ENCODE measurements at regions not wholly inside any gene's neighbourhood (a gene's known extent, or its start where the extent isn't known, plus 50 kb on each side); places are given as distances from the start of the nearest gene placed in this dataset.

- Histone ChIP-seq H3K9me3 (ENCODE audit: severe bottlenecking) (peaks cover 3% of the 10 kb centered on the region), H3K4me1 (ENCODE audit: insufficient read depth, poor library complexity, severe bottlenecking) (no peaks in the 10 kb centered on the region), H3K4me3 (ENCODE audit: severe bottlenecking) (no peak overlapping the region), H3K27me3 (ENCODE audit: insufficient read depth, poor library complexity, severe bottlenecking) (no peaks in the 10 kb centered on the region), H3K36me3 (ENCODE audit: low read depth) (no peaks in the 10 kb centered on the region), H3K27ac (ENCODE audit: poor library complexity, severe bottlenecking) (no peak overlapping the region)
- DNase-seq (ENCODE audit: low spot score) (peak; percentile 29), ATAC-seq (ENCODE audit: low read depth) (no peak)
- TF ChIP-seq, protein P1, sequence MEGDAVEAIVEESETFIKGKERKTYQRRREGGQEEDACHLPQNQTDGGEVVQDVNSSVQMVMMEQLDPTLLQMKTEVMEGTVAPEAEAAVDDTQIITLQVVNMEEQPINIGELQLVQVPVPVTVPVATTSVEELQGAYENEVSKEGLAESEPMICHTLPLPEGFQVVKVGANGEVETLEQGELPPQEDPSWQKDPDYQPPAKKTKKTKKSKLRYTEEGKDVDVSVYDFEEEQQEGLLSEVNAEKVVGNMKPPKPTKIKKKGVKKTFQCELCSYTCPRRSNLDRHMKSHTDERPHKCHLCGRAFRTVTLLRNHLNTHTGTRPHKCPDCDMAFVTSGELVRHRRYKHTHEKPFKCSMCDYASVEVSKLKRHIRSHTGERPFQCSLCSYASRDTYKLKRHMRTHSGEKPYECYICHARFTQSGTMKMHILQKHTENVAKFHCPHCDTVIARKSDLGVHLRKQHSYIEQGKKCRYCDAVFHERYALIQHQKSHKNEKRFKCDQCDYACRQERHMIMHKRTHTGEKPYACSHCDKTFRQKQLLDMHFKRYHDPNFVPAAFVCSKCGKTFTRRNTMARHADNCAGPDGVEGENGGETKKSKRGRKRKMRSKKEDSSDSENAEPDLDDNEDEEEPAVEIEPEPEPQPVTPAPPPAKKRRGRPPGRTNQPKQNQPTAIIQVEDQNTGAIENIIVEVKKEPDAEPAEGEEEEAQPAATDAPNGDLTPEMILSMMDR (IDR thresholded peaks at IDR 0.05; ENCODE audit: poor library complexity, severe bottlenecking), result peak; percentile 37
These were observed 205.1 kb upstream of the MRPS30 start for GRCh38 chr5:44603496-44604272.

DNA sequence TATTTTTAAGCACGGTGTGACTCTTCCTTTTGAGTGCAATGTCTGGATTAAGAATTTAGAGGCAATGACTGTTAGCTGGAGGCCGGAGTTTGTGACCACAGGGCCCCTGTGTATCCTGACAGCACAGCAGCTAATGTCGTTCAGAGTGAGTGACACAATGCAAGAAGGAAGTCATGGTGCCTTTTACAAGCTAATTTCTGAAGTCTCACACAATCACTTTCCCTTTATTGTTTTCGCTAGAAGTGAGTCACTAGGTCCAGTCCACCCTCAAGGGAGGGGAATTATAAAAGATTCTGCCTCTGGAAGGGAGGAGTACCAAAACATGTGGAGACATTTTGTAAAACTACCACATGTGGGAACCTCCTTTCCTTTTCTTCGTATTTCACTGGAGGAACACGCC is 185.5 kb upstream of the FGF10 start:
- Histone ChIP-seq H3K4me1 (ENCODE audit: insufficient read depth, poor library complexity, severe bottlenecking) (no peaks in the 10 kb centered on the region), H3K9me3 (ENCODE audit: severe bottlenecking) (no peaks in the 10 kb centered on the region), H3K27ac (ENCODE audit: poor library complexity, severe bottlenecking) (no peak overlapping the region), H3K36me3 (ENCODE audit: low read depth) (no peaks in the 10 kb centered on the region), H3K4me3 (ENCODE audit: severe bottlenecking) (no peak overlapping the region), H3K27me3 (ENCODE audit: insufficient read depth, poor library complexity, severe bottlenecking) (no peaks in the 10 kb centered on the region)
- ATAC-seq (ENCODE audit: low read depth) (no peak), DNase-seq (ENCODE audit: low spot score) (no peak)
- TF ChIP-seq, protein P1 (IDR thresholded peaks at IDR 0.05; ENCODE audit: poor library complexity, severe bottlenecking), result no peak

- TF ChIP-seq, protein P1 (IDR thresholded peaks at IDR 0.05; ENCODE audit: poor library complexity, severe bottlenecking), result no peak
- no peaks in the 10 kb centered on the region for H3K9me3 ChIP-seq (ENCODE audit: severe bottlenecking)
- no peaks in the 10 kb centered on the region for H3K36me3 ChIP-seq (ENCODE audit: low read depth)
- no peak overlapping the region for H3K4me3 ChIP-seq (ENCODE audit: severe bottlenecking)
- H3K27me3 ChIP-seq (ENCODE audit: insufficient read depth, poor library complexity, severe bottlenecking), result no peaks in the 10 kb centered on the region
- DNase-seq (ENCODE audit: low spot score) (no peak), ATAC-seq (ENCODE audit: low read depth) (no peak)
- no peaks in the 10 kb centered on the region for H3K4me1 ChIP-seq (ENCODE audit: insufficient read depth, poor library complexity, severe bottlenecking)
- no peak overlapping the region for H3K27ac ChIP-seq (ENCODE audit: poor library complexity, severe bottlenecking)
These were observed 179.3 kb upstream of the FGF10 start for GRCh38 chr5:44568519-44568918.

GRCh38 chr5:44565902-44566301 is 176.7 kb upstream of the FGF10 start:
- Histone ChIP-seq H3K4me3 (ENCODE audit: severe bottlenecking) (no peak overlapping the region), H3K4me1 (ENCODE audit: insufficient read depth, poor library complexity, severe bottlenecking) (no peaks in the 10 kb centered on the region), H3K36me3 (ENCODE audit: low read depth) (no peaks in the 10 kb centered on the region), H3K27ac (ENCODE audit: poor library complexity, severe bottlenecking) (no peak overlapping the region), H3K27me3 (ENCODE audit: insufficient read depth, poor library complexity, severe bottlenecking) (no peaks in the 10 kb centered on the region), H3K9me3 (ENCODE audit: severe bottlenecking) (no peaks in the 10 kb centered on the region)
- TF ChIP-seq, protein P1 (IDR thresholded peaks at IDR 0.05; ENCODE audit: poor library complexity, severe bottlenecking), result no peak
- ATAC-seq (ENCODE audit: low read depth), result peak; percentile 88
- no peak for DNase-seq (ENCODE audit: low spot score)

DNA sequence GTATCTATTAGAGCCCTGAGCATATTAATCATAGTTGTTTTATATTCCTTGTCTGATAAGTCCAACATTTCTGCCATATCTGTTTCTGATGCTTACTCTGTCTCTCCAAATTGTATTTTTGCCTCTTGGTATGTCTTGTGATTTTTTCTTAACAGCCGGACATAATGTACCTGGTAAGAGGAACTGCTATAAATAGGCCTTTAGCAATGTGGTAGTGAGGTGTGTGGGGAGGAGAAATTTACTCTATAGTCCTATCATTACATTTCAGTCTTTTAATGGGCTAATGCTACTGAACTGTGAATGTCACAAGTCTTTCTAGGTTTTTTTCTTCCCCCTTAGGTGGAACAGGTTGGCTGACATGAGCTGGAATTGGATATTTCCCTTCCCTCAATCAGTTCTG is 176.1 kb upstream of the FGF10 start:
- no peaks in the 10 kb centered on the region for H3K36me3 ChIP-seq (ENCODE audit: low read depth)
- ATAC-seq (ENCODE audit: low read depth) (no peak), DNase-seq (ENCODE audit: low spot score) (no peak)
- no peak overlapping the region for H3K4me3 ChIP-seq (ENCODE audit: severe bottlenecking)
- H3K27me3 ChIP-seq (ENCODE audit: insufficient read depth, poor library complexity, severe bottlenecking), result no peaks in the 10 kb centered on the region
- H3K4me1 ChIP-seq (ENCODE audit: insufficient read depth, poor library complexity, severe bottlenecking), result no peaks in the 10 kb centered on the region
- no peaks in the 10 kb centered on the region for H3K9me3 ChIP-seq (ENCODE audit: severe bottlenecking)
- no peak overlapping the region for H3K27ac ChIP-seq (ENCODE audit: poor library complexity, severe bottlenecking)
- TF ChIP-seq, protein P1 (IDR thresholded peaks at IDR 0.05; ENCODE audit: poor library complexity, severe bottlenecking), result no peak
